IMR-90 (cell line): ENCODE measurements at regions not wholly inside any gene's neighbourhood (a gene's known extent, or its start where the extent isn't known, plus 50 kb on each side); places are given as distances from the start of the nearest gene placed in this dataset.

Experiments
- ATAC-seq: fragments of 200-7000 bp; cut with Tn5 transposase; 2 replicates; pipeline ENCODE4 v1.9.1; 2020; ENCODE audit warnings: low read depth, mild to moderate bottlenecking, moderate library complexity
- BruUV-seq: library from RNA; stranded (reverse); fragments of 400-500 nt; replicated peaks from 2 replicates; lab custom pipeline; 2021; lab: Mats Ljungman, UMichigan
- CTCF ChIA-PET: fragments of 300-600 bp; formaldehyde crosslinking; extraction: SDS; loops from one replicate; lab custom pipeline; 2021; ENCODE audit warnings: antibody characterized with exemption; lab: Yijun Ruan, JAX
- POLR2A ChIA-PET: fragments of 300-600 bp; sonication (Branson Sonifier 250); formaldehyde crosslinking; loops from one replicate; lab custom pipeline; 2022; ENCODE audit warnings: antibody characterized with exemption; ENCODE audit not compliant: unreplicated experiment; lab: Charles Lee
- DNase-seq: peaks from one replicate; pipeline ENCODE4 v3.0.0; 2013
- H2AFZ ChIP-seq: replicated peaks from 2 replicates; pipeline ENCODE3; 2013; ENCODE audit warnings: low read length, mild to moderate bottlenecking; ENCODE audit not compliant: poor library complexity
- H2AK5ac ChIP-seq: 2 replicates; pipeline ENCODE4 v1.6.1; 2013; ENCODE audit warnings: low read depth, low read length, inconsistent platforms
- H2AK9ac ChIP-seq: replicated peaks from 2 replicates; pipeline ENCODE3; 2013; ENCODE audit warnings: mild to moderate bottlenecking, low read depth, low read length, moderate library complexity; ENCODE audit not compliant: poor library complexity
- H2BK120ac ChIP-seq: 2 replicates; pipeline ENCODE4 v1.6.1; 2013; ENCODE audit warnings: low read depth, low read length, inconsistent platforms
- H2BK15ac ChIP-seq: 3 replicates; pipeline ENCODE4 v1.6.1; 2013; ENCODE audit warnings: low read depth, low read length, inconsistent platforms
- H2BK20ac ChIP-seq: 2 replicates; pipeline ENCODE4 v1.6.1; 2013; ENCODE audit warnings: low read depth, mild to moderate bottlenecking, inconsistent platforms, low read length, moderate library complexity
- H2BK5ac ChIP-seq: 2 replicates; pipeline ENCODE4 v1.6.1; 2013; ENCODE audit warnings: mild to moderate bottlenecking, low read depth, low read length, inconsistent platforms; ENCODE audit not compliant: poor library complexity, severe bottlenecking
- H3K14ac ChIP-seq: replicated peaks from 2 replicates; pipeline ENCODE4 v1.6.1; 2013; ENCODE audit warnings: low read depth, low read length, inconsistent platforms
- H3K18ac ChIP-seq: 2 replicates; pipeline ENCODE4 v1.6.1; 2013; ENCODE audit warnings: low read depth, low read length, control low read depth
- H3K23ac ChIP-seq: 2 replicates; pipeline ENCODE4 v1.6.1; 2013; ENCODE audit warnings: low read depth, low read length, inconsistent platforms
- H3K27ac ChIP-seq: 2 replicates; pipeline ENCODE4 v1.5.1; 2013; ENCODE audit warnings: mild to moderate bottlenecking, control low read depth, low read length; ENCODE audit not compliant: insufficient read depth
- H3K27me3 ChIP-seq: 2 replicates; pipeline ENCODE4 v1.6.1; 2013; ENCODE audit warnings: low read length; ENCODE audit not compliant: control insufficient read depth, insufficient read depth
- H3K36me3 ChIP-seq: 2 replicates; pipeline ENCODE4 v1.6.1; 2013; ENCODE audit warnings: low read length, mixed read lengths; ENCODE audit not compliant: control insufficient read depth, insufficient read depth
- H3K4ac ChIP-seq: 2 replicates; pipeline ENCODE4 v1.6.1; 2013; ENCODE audit warnings: low read depth, low read length, inconsistent platforms
- H3K4me1 ChIP-seq: 2 replicates; pipeline ENCODE4 v1.6.1; 2013; ENCODE audit warnings: low read length, mixed read lengths; ENCODE audit not compliant: control insufficient read depth, insufficient read depth
- H3K4me2 ChIP-seq: 2 replicates; pipeline ENCODE4 v1.6.1; 2013; ENCODE audit warnings: low read depth, mild to moderate bottlenecking, control low read depth, low read length, moderate library complexity
- H3K4me3 ChIP-seq: 2 replicates; pipeline ENCODE4 v1.5.1; 2013; ENCODE audit warnings: low read depth, mild to moderate bottlenecking, control low read depth, low read length, moderate library complexity; ENCODE audit not compliant: insufficient read depth
- H3K56ac ChIP-seq: 2 replicates; pipeline ENCODE4 v1.6.1; 2013; ENCODE audit warnings: low read length, inconsistent platforms; ENCODE audit not compliant: insufficient read depth; ENCODE audit errors: extremely low read depth
- H3K79me1 ChIP-seq, 2 experiments: 2 replicates each; pipeline ENCODE4 v1.6.1; 2013; ENCODE audit warnings: low read length in 2 of 2, inconsistent platforms in 1 of 2, low read depth in 1 of 2
- H3K9ac ChIP-seq: 2 replicates; pipeline ENCODE4 v1.6.1; 2013; ENCODE audit warnings: low read depth, low read length, control low read depth
- H3K9me1 ChIP-seq: 2 replicates; pipeline ENCODE4 v1.6.1; 2013; ENCODE audit warnings: low read length, inconsistent platforms; ENCODE audit not compliant: insufficient read depth
- H3K9me3 ChIP-seq: 2 replicates; pipeline ENCODE4 v1.6.1; 2013; ENCODE audit warnings: low read length; ENCODE audit not compliant: control insufficient read depth, insufficient read depth
- H4K20me1 ChIP-seq: 2 replicates; pipeline ENCODE4 v1.6.1; 2013; ENCODE audit warnings: low read length, inconsistent platforms; ENCODE audit not compliant: insufficient read depth
- H4K5ac ChIP-seq: 2 replicates; pipeline ENCODE4 v1.6.1; 2013; ENCODE audit warnings: mild to moderate bottlenecking, low read depth, low read length, control low read depth
- H4K8ac ChIP-seq, 2 experiments: 2 replicates each; pipeline ENCODE4 v1.6.1; 2013; ENCODE audit warnings: low read depth in 2 of 2, low read length in 2 of 2, control low read depth in 1 of 2, inconsistent platforms in 1 of 2
- H4K91ac ChIP-seq: 2 replicates; pipeline ENCODE4 v1.6.1; 2013; ENCODE audit warnings: low read depth, low read length, inconsistent platforms; ENCODE audit not compliant: insufficient read depth
- ELK1 ChIP-seq: fragments of 150-350 bp; IDR thresholded peaks from 2 replicates; pipeline ENCODE4 v1.6.1; 2016; ENCODE audit warnings: low read depth, mild to moderate bottlenecking, low read length, moderate library complexity, borderline replicate concordance
- POLR2A ChIP-seq: IDR thresholded peaks from 2 replicates; pipeline ENCODE4 v1.6.1; 2012; ENCODE audit warnings: mild to moderate bottlenecking, low read depth, low read length
- WGBS, 2 experiments: methylation state at CpG; one replicate each; pipeline versions ENCODE4 v1.1.5 to v1.1.7; 2013; ENCODE audit warnings: missing lambda C conversion rate in 2 of 2; ENCODE audit not compliant: insufficient read length in 1 of 2; ENCODE audit errors: extremely low coverage in 2 of 2; 5-methylcytosine and 5-hydroxymethylcytosine counted together
- dilution Hi-C: fragments of 300-500 bp; cut with HindIII; formaldehyde crosslinking; loops from one replicate; pipeline ENCODE4 v1.14.3; 2018; ENCODE audit warnings: low sequenced_read_pairs; ENCODE audit not compliant: unreplicated experiment
- in situ Hi-C: fragments of 300-500 bp; cut with MboI; formaldehyde crosslinking; loops from 3 replicates; pipeline ENCODE4 v1.14.3; 2019; ENCODE audit warnings: low sequenced_read_pairs, inconsistent platforms, mixed read lengths
- intact Hi-C: fragments of 100-400 bp; cut with micrococcal nuclease; formaldehyde crosslinking; loops from 2 replicates; pipeline ENCODE4 v1.10.0; 2022

GRCh38 chr12:107443320-107444090, 242.1 kb upstream of the PWP1 start:
- Histone ChIP-seq H3K4me3 (no peak overlapping the region), H4K20me1 (no peaks in the 10 kb centered on the region), H3K36me3 (no peaks in the 10 kb centered on the region), H4K91ac (no peak overlapping the region), H2AFZ (no peak overlapping the region), H3K27me3 (no peaks in the 10 kb centered on the region), H3K9ac (no peak overlapping the region), H2AK9ac (no peak overlapping the region), H4K5ac (no peak overlapping the region), H3K9me1 (no peaks in the 10 kb centered on the region), H3K79me1 (no peaks in the 10 kb centered on the region), H3K4me2 (no peak overlapping the region), H3K9me3 (no peaks in the 10 kb centered on the region), H2AK5ac (no peak overlapping the region), H3K4me1 (peaks cover 2% of the 10 kb centered on the region), H2BK20ac (no peak overlapping the region), H2BK120ac (no peak overlapping the region), H2BK15ac (no peak overlapping the region), H4K8ac (no peak overlapping the region; a peak in 1 of 4 replicates), H3K14ac (no peak overlapping the region), H3K4ac (no peak overlapping the region), H3K23ac (no peak overlapping the region), H2BK5ac (no peak overlapping the region), H3K56ac (no peak overlapping the region), H3K18ac (no peak overlapping the region), H3K27ac (no peak overlapping the region)
- intact Hi-C loops (no loop called here), dilution Hi-C loops (no loop called here), in situ Hi-C loops (no loop called here)
- 83% methylated on average over 1 of the region's 10 CpGs; no CpG with 5 or more reads in 1 of the 2 experiments for WGBS, 2 experiments
- DNase-seq (no peak), ATAC-seq (no peak)
- CTCF ChIA-PET = no interaction called here
- BruUV-seq = no TSS peak
- POLR2A ChIA-PET = no interaction called here
- TF ChIP-seq ELK1 = no peak
- TF ChIP-seq POLR2A = no peak
